HT1080 (cell line): ENCODE measurements at regions not wholly inside any gene's neighbourhood (a gene's known extent, or its start where the extent isn't known, plus 50 kb on each side); places are given as distances from the start of the nearest gene placed in this dataset. TPM values are rescaled to one million over a fixed set of nuclear protein-coding genes. Genes with fewer than 3 reads are reported as not detected.

Experiments
- DNase-seq: peaks from one replicate; pipeline ENCODE4 v3.0.0-alpha.2; 2015; ENCODE audit warnings: low read depth
- small RNA-seq: library from RNA; depleted of rRNA; stranded (forward); fragments of <200 nt; gene quantifications from one replicate; pipeline ENCODE3, GENCODE V24; 2014

- no peak for DNase-seq
These were observed 93.5 kb downstream of the PUS7L start for GRCh38 chr12:43665091-43665490.

DNA sequence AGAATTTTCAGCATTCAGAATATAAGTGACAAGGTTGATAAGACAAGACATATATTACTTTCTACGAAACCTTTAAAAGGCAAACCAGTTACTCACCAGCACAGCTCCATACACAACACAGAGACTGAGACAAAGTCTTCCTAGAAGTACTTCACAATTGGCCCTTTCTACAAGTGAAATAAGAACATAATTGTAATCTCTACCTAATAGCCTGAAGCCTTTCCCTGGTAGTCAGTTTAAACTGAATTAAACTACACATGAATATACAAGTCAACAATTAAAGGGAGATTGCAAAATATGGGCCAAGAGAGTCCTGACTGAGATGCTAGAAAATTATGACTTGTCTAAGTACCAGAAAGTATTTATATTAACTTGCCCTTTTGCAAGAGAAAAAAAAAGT lies 95.9 kb downstream of the PUS7L start:
- DNase-seq = no peak

GRCh38 chr12:43655586-43655985 lies 103.0 kb downstream of the PUS7L start:
- peak; percentile 39 for DNase-seq

DNA sequence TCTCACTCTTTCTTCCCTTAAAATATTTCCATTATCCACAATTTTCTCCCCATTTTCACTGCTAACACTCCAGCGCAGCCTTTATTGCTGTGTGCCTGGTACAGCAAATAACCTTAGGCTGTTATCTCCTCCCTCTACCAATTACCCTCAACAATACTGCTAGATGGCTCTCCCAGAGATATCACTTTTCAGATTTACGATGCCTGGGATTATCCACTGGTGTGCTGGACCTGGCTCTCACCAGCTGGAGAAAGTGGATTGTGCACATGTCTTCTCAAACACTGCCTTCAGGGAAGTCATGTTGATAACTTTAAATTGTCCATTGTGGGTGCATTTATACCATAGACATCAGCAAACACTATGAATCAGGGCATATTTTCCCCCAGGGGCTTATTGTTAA lies 101.9 kb upstream of the ADAMTS20 start:
- DNase-seq = no peak

GRCh38 chr12:43653289-43653915 lies 101.4 kb upstream of the ADAMTS20 start:
- DNase-seq = no peak

GRCh38 chr12:43648636-43649035 lies 96.6 kb upstream of the ADAMTS20 start:
- no peak for DNase-seq

GRCh38 chr12:43638806-43639205 lies 86.8 kb upstream of the ADAMTS20 start:
- no peak for DNase-seq

GRCh38 chr12:43636725-43637463 lies 84.9 kb upstream of the ADAMTS20 start:
- DNase-seq = no peak

DNA sequence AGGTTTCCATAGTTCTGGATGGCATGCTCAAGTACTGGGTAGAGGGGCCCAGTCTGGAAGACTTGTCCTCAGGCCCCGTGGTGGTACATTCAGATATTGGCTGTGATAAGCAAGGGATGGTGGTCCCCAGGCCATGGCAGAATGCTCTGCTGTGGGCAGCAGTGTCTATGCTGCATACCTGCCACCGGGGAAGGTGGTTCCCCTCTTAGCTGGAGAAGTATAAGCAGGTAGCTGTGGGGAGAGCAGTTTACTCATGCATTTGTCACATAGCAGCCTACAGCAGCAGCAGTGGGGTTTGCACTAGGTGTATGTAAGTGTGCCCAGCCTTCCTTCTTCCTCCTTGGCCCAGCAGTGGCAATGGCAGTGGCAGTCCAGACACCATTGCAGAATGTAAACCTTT lies 69.3 kb upstream of the ADAMTS20 start:
- no peak for DNase-seq

- no peak for DNase-seq
These were observed 50.7 kb upstream of the ADAMTS20 start for GRCh38 chr12:43602738-43603137.

Small RNA genes in the stretch of these regions (small RNA-seq; reads per million reads assigned to genes)
- gene AC090525.3 = not detected
